PC-3 (cell line): ENCODE measurements at regions not wholly inside any gene's neighbourhood (a gene's known extent, or its start where the extent isn't known, plus 50 kb on each side); places are given as distances from the start of the nearest gene placed in this dataset.

Source experiments
- ATAC-seq: fragments of 200-7000 bp; cut with Tn5 transposase; 2 replicates; pipeline ENCODE4 v1.9.1; 2020; ENCODE audit warnings: mild to moderate bottlenecking, moderate library complexity
- BruUV-seq: library from RNA; stranded (reverse); fragments of 400-500 nt; replicated peaks from 2 replicates; lab custom pipeline; 2021; lab: Mats Ljungman, UMichigan
- CTCF ChIA-PET: fragments of 300-600 bp; sonication (Branson Sonifier 250); formaldehyde crosslinking; loops from one replicate; lab custom pipeline; 2022; ENCODE audit warnings: antibody characterized with exemption; lab: Charles Lee
- POLR2A ChIA-PET: fragments of 300-600 bp; sonication (Branson Sonifier 250); formaldehyde crosslinking; loops from one replicate; lab custom pipeline; 2022; ENCODE audit warnings: antibody characterized with exemption; ENCODE audit not compliant: unreplicated experiment; lab: Charles Lee
- DNase-seq: peaks from one replicate; pipeline ENCODE4 v3.0.0-alpha.2; 2015
- H2AFZ ChIP-seq: fragments of 300-600 bp; sonication (generic); 2 replicates; pipeline ENCODE4 v1.6.0; 2016; ENCODE audit warnings: antibody characterized with exemption, low read length
- H3F3A ChIP-seq: fragments of 300-600 bp; sonication (generic); one replicate; pipeline ENCODE4 v1.6.0; 2017; ENCODE audit warnings: antibody characterized with exemption, low read length, control low read depth, mild to moderate bottlenecking; ENCODE audit not compliant: unreplicated experiment
- H3K27ac ChIP-seq: fragments of 300-600 bp; sonication (generic); 2 replicates; pipeline ENCODE4 v1.5.1; 2016; ENCODE audit warnings: mild to moderate bottlenecking, low read length
- H3K27me3 ChIP-seq: fragments of 300-600 bp; sonication (generic); 2 replicates; pipeline ENCODE4 v1.6.1; 2016; ENCODE audit warnings: low read length, mixed read lengths
- H3K36me3 ChIP-seq: fragments of 300-600 bp; sonication (generic); 2 replicates; pipeline ENCODE4 v1.6.1; 2016; ENCODE audit warnings: low read depth, mixed run types, low read length, mixed read lengths
- H3K4me1 ChIP-seq: fragments of 300-600 bp; sonication (generic); 2 replicates; pipeline ENCODE4 v1.5.1; 2016; ENCODE audit warnings: low read length; ENCODE audit not compliant: insufficient read depth
- H3K4me2 ChIP-seq: fragments of 300-600 bp; sonication (generic); 2 replicates; pipeline ENCODE4 v1.6.0; 2016; ENCODE audit warnings: low read length
- H3K4me3 ChIP-seq: fragments of 300-600 bp; sonication (generic); 2 replicates; pipeline ENCODE4 v1.5.1; 2016; ENCODE audit warnings: mild to moderate bottlenecking, low read length, mixed read lengths
- H3K79me2 ChIP-seq: fragments of 300-600 bp; sonication (generic); 2 replicates; pipeline ENCODE4 v1.6.1; 2017; ENCODE audit warnings: low read length, mixed read lengths
- H3K9ac ChIP-seq: fragments of 300-600 bp; sonication (generic); 2 replicates; pipeline ENCODE4 v1.6.0; 2016; ENCODE audit warnings: mild to moderate bottlenecking, low read length
- H3K9me2 ChIP-seq: fragments of 300-600 bp; sonication (generic); replicated peaks from 2 replicates; pipeline ENCODE4 v1.6.1; 2016; ENCODE audit warnings: mixed run types, low read length, mixed read lengths
- H3K9me3 ChIP-seq: fragments of 300-600 bp; sonication (generic); 2 replicates; pipeline ENCODE4 v1.6.1; 2016; ENCODE audit warnings: low read length, mixed read lengths
- H4K20me1 ChIP-seq: fragments of 300-600 bp; sonication (generic); 2 replicates; pipeline ENCODE4 v1.6.1; 2016; ENCODE audit warnings: low read length, mixed read lengths
- EZH2 ChIP-seq: fragments of 300-600 bp; sonication (generic); IDR thresholded peaks from one replicate; pipeline ENCODE4 v1.6.1; 2017; ENCODE audit warnings: antibody characterized with exemption, mild to moderate bottlenecking, low read length; ENCODE audit not compliant: unreplicated experiment
- EZH2phosphoT487 ChIP-seq: fragments of 300-600 bp; sonication (generic); IDR thresholded peaks from 2 replicates; pipeline ENCODE4 v1.6.1; 2018; ENCODE audit warnings: mild to moderate bottlenecking, antibody characterized with exemption, low read length, borderline replicate concordance
- intact Hi-C: fragments of 100-400 bp; cut with micrococcal nuclease; formaldehyde crosslinking; loops from 2 replicates; pipeline ENCODE4 v1.9.0; 2023
- TF ChIP-seq, protein P1 (sequence below): fragments of 300-600 bp; sonication (generic); conservative IDR thresholded peaks from 2 replicates; pipeline ENCODE4 v1.5.1; 2017; ENCODE audit warnings: antibody characterized with exemption, low read depth, mild to moderate bottlenecking, low read length

DNA sequence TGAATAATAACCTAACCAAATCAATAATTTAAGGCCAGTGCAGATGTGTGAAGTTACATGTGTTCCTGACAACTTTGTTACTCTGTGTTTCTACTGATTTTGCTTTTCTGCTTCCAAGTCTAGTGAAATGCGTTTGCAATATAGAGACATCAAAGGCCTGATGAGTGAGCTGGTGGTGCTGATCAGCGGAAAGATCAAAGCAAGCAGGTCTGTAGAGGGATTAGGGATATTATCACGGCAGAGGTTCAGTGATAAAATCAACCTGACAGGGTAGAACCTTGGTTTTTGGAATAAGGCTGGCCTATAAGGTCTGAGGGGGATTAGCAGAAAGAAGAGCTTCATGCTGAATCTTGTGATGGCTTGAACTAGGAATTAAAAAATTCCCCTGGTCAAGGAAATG, 111.7 kb downstream of the EDEM1 start:
- ChIA-PET CTCF (no interaction called here), POLR2A (no interaction called here)
- ATAC-seq (no peak), DNase-seq (no peak)
- Histone ChIP-seq H3K9ac (no peak overlapping the region), H3K79me2 (no peaks in the 10 kb centered on the region), H3K4me1 (0 out of 2 replicates have a peak, but pooled peaks cover 12% of the 10 kb centered on the region), H4K20me1 (no peaks in the 10 kb centered on the region), H3K27me3 (peaks cover 8% of the 10 kb centered on the region; the same call in 1 of the 2 replicates), H3K9me3 (no peaks in the 10 kb centered on the region), H3F3A (no peaks in the 10 kb centered on the region), H3K36me3 (no peaks in the 10 kb centered on the region), H3K4me3 (no peak overlapping the region), H3K4me2 (no peak overlapping the region), H3K27ac (no peak overlapping the region), H3K9me2 (no peaks in the 10 kb centered on the region), H2AFZ (no peak overlapping the region)
- no peak for TF ChIP-seq EZH2phosphoT487
- TF ChIP-seq, protein P1, sequence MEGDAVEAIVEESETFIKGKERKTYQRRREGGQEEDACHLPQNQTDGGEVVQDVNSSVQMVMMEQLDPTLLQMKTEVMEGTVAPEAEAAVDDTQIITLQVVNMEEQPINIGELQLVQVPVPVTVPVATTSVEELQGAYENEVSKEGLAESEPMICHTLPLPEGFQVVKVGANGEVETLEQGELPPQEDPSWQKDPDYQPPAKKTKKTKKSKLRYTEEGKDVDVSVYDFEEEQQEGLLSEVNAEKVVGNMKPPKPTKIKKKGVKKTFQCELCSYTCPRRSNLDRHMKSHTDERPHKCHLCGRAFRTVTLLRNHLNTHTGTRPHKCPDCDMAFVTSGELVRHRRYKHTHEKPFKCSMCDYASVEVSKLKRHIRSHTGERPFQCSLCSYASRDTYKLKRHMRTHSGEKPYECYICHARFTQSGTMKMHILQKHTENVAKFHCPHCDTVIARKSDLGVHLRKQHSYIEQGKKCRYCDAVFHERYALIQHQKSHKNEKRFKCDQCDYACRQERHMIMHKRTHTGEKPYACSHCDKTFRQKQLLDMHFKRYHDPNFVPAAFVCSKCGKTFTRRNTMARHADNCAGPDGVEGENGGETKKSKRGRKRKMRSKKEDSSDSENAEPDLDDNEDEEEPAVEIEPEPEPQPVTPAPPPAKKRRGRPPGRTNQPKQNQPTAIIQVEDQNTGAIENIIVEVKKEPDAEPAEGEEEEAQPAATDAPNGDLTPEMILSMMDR: no peak
- no peak for TF ChIP-seq EZH2
- BruUV-seq: no TSS peak
- intact Hi-C loops: no loop called here

DNA sequence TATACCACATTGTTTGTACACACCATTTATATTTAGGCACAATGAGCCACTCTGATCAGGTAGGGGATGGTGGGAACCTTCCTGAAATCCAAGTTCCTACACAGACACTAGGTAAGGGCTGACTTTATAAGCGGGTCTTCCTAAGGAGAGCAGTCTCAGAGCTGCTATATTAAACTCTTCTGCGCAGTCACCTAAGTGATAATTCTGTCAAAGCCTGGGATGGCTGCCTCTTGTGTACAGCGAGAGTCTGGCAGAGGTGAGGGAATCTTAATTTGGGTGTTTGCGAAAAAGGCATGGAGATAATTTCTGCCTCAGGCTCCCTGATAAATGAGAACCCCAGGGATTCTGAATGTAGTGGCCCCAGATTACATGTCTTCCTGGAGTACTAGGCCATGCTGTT, 113.1 kb downstream of the EDEM1 start:
- CTCF ChIA-PET: no interaction called here

More for the DNA sequence above, 113.1 kb downstream of the EDEM1 start:
- peaks cover 12% of the 10 kb centered on the region; the same call in 1 of the 2 replicates for H3K4me1 ChIP-seq
- no peaks in the 10 kb centered on the region for H4K20me1 ChIP-seq
- no peak overlapping the region for H3K4me2 ChIP-seq
- POLR2A ChIA-PET: no interaction called here
- H3K9me3 ChIP-seq: no peaks in the 10 kb centered on the region
- no peaks in the 10 kb centered on the region for H3K36me3 ChIP-seq
- no peaks in the 10 kb centered on the region for H3K9me2 ChIP-seq
- no peak overlapping the region for H3K9ac ChIP-seq
- no peak overlapping the region for H3K4me3 ChIP-seq
- TF ChIP-seq EZH2phosphoT487 (no peak), EZH2 (no peak)
- TF ChIP-seq, protein P1: no peak
- ATAC-seq: no peak
- H3K79me2 ChIP-seq: no peaks in the 10 kb centered on the region
- no peak for DNase-seq
- intact Hi-C loops: loop anchor here (10.0 kb wide), 1 partner anchor 124 kb away; no protein-coding TSS in a partner anchor
- BruUV-seq: no TSS peak
- H2AFZ ChIP-seq: no peak overlapping the region
- no peak overlapping the region for H3K27ac ChIP-seq
- H3F3A ChIP-seq: no peaks in the 10 kb centered on the region
- peaks cover 8% of the 10 kb centered on the region; the same call in 1 of the 2 replicates for H3K27me3 ChIP-seq
